ENCODE measurements at regions not wholly inside any gene's neighbourhood (a gene's known extent, or its start where the extent isn't known, plus 50 kb on each side); places are given as distances from the start of the nearest gene placed in this dataset.

GRCh38 chr5:92177926-92178487, 794.9 kb upstream of the ARRDC3 start:
- no peak for TF ChIP-seq CTCF (IDR thresholded peaks at IDR 0.05)
- no peak for TF ChIP-seq EZH2 (IDR thresholded peaks at IDR 0.05; ENCODE audit: borderline replicate concordance, insufficient read depth, low read depth, low read length, poor library complexity, severe bottlenecking)

Measured in B cell (primary cell).